IMR-90 (cell line): ENCODE measurements at regions not wholly inside any gene's neighbourhood (a gene's known extent, or its start where the extent isn't known, plus 50 kb on each side); places are given as distances from the start of the nearest gene placed in this dataset.

Experiments
- BHLHE40 ChIP-seq: fragments of 150-350 bp; IDR thresholded peaks from 2 replicates; pipeline ENCODE4 v1.6.1; 2016; ENCODE audit warnings: mild to moderate bottlenecking, low read depth, low read length
- CEBPB ChIP-seq: IDR thresholded peaks from 2 replicates; pipeline ENCODE4 v1.6.1; 2012; ENCODE audit warnings: low read depth, low read length, improper control_type of control experiment
- FOS ChIP-seq: fragments of 150-350 bp; IDR thresholded peaks from 2 replicates; pipeline ENCODE4 v1.6.1; 2016; ENCODE audit warnings: low read depth, low read length
- MAFK ChIP-seq: IDR thresholded peaks from 2 replicates; pipeline ENCODE4 v1.6.1; 2012; ENCODE audit warnings: low read depth, low read length, improper control_type of control experiment
- MAZ ChIP-seq: IDR thresholded peaks from 2 replicates; pipeline ENCODE4 v1.6.1; 2012; ENCODE audit warnings: low read depth, mild to moderate bottlenecking, low read length, improper control_type of control experiment, moderate library complexity, borderline replicate concordance
- POLR2A ChIP-seq: IDR thresholded peaks from 2 replicates; pipeline ENCODE4 v1.6.1; 2012; ENCODE audit warnings: mild to moderate bottlenecking, low read depth, low read length
- RAD21 ChIP-seq: IDR thresholded peaks from 2 replicates; pipeline ENCODE4 v1.6.1; 2012; ENCODE audit warnings: low read length, improper control_type of control experiment
- SMC3 ChIP-seq: fragments of 150-350 bp; IDR thresholded peaks from 2 replicates; pipeline ENCODE4 v1.6.1; 2016; ENCODE audit warnings: low read depth, mild to moderate bottlenecking, antibody characterized with exemption, low read length, moderate library complexity
- TF ChIP-seq, protein P1 (sequence below): conservative IDR thresholded peaks from 2 replicates; pipeline ENCODE4 v1.5.1; 2012; ENCODE audit warnings: mild to moderate bottlenecking, low read depth, low read length, improper control_type of control experiment
- TF ChIP-seq, protein P2 (sequence below): fragments of 150-350 bp; IDR thresholded peaks from 2 replicates; pipeline ENCODE4 v1.6.1; 2017; ENCODE audit warnings: mild to moderate bottlenecking, antibody characterized with exemption, low read length, low read depth

DNA sequence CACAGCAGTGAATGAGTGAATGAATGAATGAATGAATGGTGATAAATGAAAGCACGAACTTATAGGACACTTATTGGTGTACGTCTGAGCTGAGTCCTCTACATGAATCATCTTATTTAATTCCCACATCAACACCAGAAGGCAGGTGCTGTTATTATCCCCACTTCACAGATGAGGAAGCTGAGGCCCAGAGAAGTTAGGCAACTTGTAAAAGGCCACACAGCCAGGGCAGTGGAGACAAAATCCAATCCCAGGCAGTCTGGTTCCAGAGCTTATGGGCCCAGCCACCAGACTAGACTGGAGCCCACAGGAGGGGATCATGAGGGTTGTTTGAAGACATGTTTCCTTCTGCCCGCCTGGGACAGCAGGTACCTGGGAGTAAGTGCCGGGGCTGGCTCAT lies 364.0 kb downstream of the MN1 start:
- TF ChIP-seq, protein P1, sequence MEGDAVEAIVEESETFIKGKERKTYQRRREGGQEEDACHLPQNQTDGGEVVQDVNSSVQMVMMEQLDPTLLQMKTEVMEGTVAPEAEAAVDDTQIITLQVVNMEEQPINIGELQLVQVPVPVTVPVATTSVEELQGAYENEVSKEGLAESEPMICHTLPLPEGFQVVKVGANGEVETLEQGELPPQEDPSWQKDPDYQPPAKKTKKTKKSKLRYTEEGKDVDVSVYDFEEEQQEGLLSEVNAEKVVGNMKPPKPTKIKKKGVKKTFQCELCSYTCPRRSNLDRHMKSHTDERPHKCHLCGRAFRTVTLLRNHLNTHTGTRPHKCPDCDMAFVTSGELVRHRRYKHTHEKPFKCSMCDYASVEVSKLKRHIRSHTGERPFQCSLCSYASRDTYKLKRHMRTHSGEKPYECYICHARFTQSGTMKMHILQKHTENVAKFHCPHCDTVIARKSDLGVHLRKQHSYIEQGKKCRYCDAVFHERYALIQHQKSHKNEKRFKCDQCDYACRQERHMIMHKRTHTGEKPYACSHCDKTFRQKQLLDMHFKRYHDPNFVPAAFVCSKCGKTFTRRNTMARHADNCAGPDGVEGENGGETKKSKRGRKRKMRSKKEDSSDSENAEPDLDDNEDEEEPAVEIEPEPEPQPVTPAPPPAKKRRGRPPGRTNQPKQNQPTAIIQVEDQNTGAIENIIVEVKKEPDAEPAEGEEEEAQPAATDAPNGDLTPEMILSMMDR, result no peak
- TF ChIP-seq, protein P2, sequence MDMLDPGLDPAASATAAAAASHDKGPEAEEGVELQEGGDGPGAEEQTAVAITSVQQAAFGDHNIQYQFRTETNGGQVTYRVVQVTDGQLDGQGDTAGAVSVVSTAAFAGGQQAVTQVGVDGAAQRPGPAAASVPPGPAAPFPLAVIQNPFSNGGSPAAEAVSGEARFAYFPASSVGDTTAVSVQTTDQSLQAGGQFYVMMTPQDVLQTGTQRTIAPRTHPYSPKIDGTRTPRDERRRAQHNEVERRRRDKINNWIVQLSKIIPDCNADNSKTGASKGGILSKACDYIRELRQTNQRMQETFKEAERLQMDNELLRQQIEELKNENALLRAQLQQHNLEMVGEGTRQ, result no peak
- no peak for TF ChIP-seq FOS
- TF ChIP-seq RAD21, result no peak
- no peak for TF ChIP-seq POLR2A
- no peak for TF ChIP-seq MAZ
- no peak for TF ChIP-seq MAFK
- TF ChIP-seq BHLHE40, result no peak
- TF ChIP-seq CEBPB, result no peak
- TF ChIP-seq SMC3, result no peak
